ENCODE measurements at regions not wholly inside any gene's neighbourhood (a gene's known extent, or its start where the extent isn't known, plus 50 kb on each side); places are given as distances from the start of the nearest gene placed in this dataset.
"Not testable (repeated sequence)": the region's sequence is repeated elsewhere in the genome, so short reads cannot be mapped to it uniquely, and the experiment has no call there.

DNA sequence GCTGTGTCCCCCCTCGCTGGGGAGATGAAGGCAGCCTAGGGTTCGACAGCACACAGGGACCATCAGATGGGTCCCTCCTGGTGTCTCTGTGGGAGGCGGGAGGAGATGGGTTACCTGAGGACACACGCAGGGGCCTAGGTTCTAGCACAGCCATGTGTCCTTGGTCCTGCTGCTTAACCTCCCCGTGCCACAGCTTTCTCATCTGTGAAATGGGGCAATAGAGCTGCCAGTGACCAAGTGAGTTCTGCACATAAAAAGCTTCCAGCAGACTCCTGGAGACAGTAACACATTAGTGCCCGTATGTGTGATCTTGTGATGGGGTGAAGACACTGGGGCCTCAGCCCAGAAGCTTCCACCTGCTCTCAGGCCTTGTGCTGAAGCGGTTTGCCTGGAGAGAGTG, 96.0 kb upstream of the GSE1 start:
- no peak for DNase-seq (ENCODE audit: low read depth)

DNA sequence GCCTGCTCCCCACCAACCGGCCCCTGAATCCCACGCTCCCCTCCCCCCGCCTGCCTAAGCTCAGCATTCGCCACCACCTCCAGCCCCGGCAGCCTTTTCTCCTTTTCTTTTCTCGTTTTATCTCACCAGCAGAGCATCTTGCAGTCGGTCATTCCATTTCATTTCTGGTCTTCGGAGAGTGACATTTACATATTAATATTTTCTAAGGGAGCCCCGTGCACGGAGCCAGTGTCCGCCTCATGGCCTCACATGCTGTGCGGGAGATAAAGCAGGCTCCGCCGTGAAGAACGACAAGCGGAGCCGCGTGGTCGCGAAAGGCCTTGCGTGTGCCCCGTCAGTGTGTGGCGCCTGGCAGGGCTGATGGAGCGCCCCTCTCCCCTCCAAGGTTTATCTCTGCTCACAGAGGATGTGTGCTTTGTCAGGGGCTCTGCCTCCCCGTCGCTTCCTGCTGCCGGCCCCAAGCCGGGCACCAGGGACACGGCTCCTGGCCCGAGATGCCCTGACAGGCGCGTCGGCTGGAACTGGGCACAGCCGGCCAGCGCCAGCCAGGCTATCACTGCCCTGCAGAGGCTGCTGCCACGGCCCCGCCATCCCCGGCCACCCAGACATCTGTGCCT, 95.5 kb upstream of the GSE1 start:
- no peak for DNase-seq (ENCODE audit: low read depth)

- no peak for DNase-seq (ENCODE audit: low read depth)
Measured at GRCh38 chr16:85518398-85519049, 94.6 kb upstream of the GSE1 start.

GRCh38 chr16:85519050-85519440, 94.1 kb upstream of the GSE1 start:
- DNase-seq (ENCODE audit: low read depth): not testable (repeated sequence)

- DNase-seq (ENCODE audit: low read depth): no peak
Measured at GRCh38 chr16:85519540-85520231, 93.4 kb upstream of the GSE1 start.

DNA sequence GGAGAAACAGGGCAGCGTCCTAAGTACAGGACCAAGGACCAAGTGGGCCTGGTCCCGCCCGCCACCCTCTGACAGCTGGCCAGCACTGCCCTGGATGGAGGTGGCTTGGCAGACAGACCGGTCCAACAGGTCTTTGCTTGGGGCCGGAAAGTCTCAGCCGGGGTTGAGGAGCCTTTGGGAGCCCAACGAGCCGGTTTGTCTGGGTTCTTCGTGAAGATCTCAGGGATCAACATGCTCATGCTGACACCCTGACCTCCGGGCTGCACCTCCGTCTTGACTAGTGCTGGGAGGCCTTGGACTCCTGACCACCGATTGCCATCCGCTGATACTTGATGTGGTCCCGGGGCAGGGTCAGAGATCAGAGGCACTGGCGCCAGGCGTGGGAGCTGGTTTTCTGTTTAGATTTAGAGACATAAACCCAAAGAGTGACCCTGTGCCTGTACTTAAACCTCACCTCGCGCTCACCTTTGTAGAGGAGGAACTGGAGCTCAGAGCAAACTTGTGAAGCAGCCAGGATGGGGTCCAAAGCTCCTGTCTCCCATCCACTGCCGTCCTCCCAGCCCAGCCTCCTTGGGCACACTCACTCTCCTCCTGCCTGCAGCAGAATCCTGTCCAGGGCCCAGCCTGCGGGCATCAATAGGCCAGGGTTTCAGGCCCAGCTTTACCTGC, 92.1 kb upstream of the GSE1 start:
- no peak for DNase-seq (ENCODE audit: low read depth)

- no peak for DNase-seq (ENCODE audit: low read depth)
Measured at GRCh38 chr16:85521552-85522307, 91.4 kb upstream of the GSE1 start.

DNA sequence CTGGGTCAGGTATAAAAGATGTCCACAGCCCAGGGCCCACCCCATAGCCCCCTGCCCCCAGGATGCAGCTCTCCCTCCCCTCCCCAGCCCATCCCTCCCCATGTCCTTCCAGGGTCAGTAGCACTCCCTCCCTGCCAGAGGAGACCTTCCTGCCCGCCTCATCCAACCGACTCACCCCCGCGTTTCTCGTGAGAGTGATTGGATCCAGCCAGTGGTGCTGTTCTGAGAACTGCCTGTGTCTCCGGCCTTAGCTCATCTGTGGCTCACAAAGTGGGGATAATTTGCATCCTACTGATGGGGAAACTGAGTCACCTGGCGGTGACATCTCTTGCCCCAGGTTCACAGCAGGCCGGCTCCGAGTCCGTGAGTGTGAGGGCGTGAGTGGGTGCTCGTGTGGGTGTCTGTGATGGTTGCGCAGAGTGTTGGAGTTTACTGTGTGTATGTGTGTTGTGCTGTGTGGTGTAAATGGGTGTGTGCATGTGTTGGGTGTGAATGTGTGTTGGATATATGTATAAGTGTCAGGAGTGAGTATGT, 90.7 kb upstream of the GSE1 start:
- no peak for DNase-seq (ENCODE audit: low read depth)

- no peak for DNase-seq (ENCODE audit: low read depth)
Measured at GRCh38 chr16:85522842-85523601, 90.1 kb upstream of the GSE1 start.

GRCh38 chr16:85523602-85524364, 89.3 kb upstream of the GSE1 start:
- DNase-seq (ENCODE audit: low read depth): no peak

DNA sequence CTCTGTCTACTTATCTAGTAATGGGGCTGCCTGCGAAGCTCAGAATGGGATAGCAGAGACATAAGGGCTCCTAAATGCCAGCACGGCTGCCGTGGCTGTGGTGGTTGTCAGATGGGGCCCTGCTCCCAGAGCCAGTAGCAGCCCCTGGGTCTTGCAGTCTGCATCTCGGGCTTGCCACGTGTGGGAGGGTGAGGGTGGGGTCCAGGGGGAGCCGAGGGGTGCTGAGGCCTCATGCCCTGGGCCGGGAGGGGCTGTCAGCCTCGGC, 88.8 kb upstream of the GSE1 start:
- no peak for DNase-seq (ENCODE audit: low read depth)

GRCh38 chr16:85524630-85525419, 88.3 kb upstream of the GSE1 start:
- DNase-seq (ENCODE audit: low read depth): no peak

GRCh38 chr16:85525420-85526184, 87.5 kb upstream of the GSE1 start:
- DNase-seq (ENCODE audit: low read depth): no peak

- no peak for DNase-seq (ENCODE audit: low read depth)
Measured at GRCh38 chr16:85526185-85526974, 86.7 kb upstream of the GSE1 start.

DNA sequence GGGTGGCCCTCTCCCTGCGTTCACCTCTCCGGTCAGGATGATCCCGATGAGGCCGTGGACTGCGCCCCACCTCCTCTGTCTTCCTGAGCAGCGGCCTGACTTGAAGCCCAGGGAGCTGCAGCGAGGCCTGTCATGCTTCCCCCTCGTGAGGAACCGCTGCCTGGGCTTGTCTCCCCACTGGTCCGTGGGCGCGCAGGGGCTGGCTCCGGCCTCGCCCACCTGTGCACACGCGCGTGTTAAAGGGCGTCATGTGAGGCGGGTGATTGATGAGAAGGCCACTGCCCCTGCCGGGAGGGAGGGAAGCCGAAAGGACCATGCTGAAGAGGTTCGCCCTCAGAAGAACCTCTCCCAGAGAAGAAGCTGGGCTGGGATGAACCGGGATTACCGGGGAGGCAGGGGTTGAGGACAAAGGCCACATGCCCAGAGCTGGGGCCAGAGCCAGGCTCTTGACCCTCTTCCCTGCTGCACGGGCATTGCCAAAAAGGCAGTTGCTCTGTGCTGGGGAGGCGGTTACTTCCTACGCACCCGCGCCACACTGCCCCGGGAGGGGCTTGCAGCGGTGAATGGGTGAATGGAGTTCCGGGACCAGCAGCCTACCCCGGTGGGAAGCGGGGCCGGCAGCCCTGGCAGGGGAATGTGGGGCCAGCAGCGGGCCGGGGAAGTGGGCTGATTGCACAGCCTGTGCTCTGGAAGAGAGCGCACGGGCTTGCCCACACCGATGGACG, 85.9 kb upstream of the GSE1 start:
- DNase-seq (ENCODE audit: low read depth): no peak

DNA sequence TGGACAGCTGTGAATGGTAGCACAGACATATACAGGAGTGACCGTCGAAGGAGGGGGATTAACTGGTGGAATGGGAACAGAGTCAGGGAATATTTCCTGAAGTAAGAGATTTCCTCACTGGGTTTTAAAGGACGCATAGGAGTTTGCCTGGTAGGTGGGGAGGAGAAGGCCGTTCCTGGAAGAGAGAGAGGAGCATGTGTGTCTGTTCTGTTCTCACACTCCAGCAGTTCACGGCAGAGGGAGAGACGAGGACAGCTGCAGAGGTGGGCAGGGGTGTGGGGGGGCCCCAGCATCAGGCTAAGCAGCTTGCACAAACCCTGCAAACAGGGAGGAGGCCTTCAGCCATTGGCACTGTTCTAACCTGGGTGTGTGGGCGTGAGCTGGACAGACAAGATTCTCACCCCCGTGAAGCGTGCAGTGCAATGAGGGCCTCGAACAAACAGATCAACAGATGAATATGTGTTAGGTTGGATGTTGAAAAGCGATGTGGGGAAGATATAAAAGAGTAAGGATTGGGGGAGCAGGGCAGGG, 85.3 kb upstream of the GSE1 start:
- no peak for DNase-seq (ENCODE audit: low read depth)

All from stimulated activated CD8-positive, alpha-beta memory T cell treated with anti-CD3 and anti-CD28 coated beads, Interleukin-7, amount 100 ng/mL, for 24 hours (primary cell).